GM21381 (cell line): ENCODE measurements at regions not wholly inside any gene's neighbourhood (a gene's known extent, or its start where the extent isn't known, plus 50 kb on each side); places are given as distances from the start of the nearest gene placed in this dataset.
"Not testable (repeated sequence)": the region's sequence is repeated elsewhere in the genome, so short reads cannot be mapped to it uniquely, and the experiment has no call there.

Source experiments
- ATAC-seq: cut with Tn5 transposase; IDR thresholded peaks from one replicate; pipeline ENCODE4 v1.9.1; 2021; ENCODE audit warnings: mild to moderate bottlenecking, moderate library complexity; ENCODE audit not compliant: unreplicated experiment

DNA sequence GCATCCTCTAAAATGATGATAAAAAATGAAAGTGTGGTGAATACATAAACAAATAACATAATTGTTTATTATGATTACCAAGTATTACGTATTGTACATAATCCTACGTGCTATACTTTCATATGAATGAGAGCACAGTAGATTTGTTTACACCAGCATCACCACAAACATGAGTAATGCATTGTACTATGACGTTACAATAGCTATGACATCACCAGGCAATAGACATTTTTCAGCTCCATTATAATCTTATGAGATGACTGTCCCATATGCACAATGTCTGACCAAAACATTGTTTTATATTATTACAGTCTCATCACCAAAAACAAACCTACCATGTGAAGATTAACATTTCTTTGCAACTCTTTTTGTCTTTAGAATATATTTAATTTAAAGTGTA lies 225.7 kb upstream of the TENT5A start:
- no peak for ATAC-seq

DNA sequence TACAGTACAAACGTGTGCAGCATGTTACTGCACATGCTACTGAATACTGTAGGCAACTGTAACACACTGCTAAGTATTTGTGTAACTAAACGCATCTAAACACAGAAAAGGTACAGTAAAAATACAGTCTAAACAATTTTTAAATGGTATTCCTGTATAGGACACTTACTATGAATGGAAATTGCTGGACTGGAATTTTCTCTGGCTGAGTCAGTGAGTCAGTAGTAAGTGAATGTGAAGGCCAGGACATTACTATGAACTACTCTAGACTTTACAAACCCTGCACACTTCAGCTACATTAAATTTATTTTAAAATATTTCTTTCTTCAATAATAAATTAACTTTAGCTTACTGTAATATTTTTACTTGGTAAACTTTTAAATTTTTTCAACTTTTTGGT lies 225.0 kb upstream of the TENT5A start:
- no peak for ATAC-seq

DNA sequence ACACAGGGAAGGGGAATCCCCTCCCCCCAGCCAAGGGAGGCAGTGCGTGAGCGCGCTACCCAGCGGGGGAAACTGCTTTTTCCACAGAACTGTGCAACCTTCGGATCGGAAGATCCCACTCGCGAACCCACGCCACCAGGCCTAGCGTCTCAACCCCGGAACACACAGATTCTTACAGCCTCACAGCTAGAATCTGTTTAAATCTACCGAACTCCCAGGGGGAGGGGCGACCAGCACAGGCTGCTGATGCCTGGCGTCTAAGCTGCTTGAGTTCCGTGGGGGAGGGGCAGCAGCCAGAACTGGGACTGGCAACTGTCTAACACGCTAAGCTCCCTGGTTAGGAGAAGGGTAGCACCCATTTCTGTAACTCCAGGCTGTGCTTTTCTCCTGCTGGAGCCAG lies 217.3 kb upstream of the TENT5A start:
- ATAC-seq = no peak

DNA sequence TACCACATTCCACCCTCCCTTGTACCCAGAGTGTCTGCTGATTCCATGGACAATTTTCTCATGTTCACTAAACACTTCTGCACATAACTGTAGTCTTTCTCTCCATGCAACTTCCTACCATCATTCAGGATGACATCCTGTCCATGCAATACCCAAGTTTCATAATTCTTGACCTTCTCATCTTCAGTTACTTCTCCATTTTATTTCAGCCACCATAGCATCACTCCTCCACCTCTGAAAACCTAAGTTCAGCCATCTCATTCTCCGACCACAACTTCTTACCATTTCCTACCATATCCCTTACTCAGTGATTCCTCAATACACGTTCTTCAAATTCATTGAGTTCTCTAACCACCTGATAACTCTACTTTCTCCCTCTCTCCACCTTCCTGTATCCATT lies 216.5 kb upstream of the TENT5A start:
- no peak for ATAC-seq

DNA sequence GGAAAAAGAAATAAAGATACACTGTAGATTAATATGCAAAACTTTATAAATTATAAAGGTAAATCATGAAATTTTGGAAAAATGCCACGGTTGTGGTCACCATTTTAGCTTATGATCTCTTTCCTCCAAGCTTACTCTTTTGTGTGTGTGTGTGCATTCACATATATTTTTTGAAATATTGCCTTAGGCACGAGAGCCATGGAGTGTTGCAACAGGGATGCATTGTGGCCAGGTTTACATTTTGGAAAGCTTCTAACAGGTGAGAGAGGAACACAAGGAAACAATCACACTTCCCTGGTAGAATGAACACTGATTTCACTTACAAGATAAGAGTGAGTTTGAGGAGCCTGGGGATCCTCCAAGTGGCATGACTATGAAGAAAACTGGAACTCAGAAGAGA lies 214.5 kb upstream of the TENT5A start:
- no peak for ATAC-seq

DNA sequence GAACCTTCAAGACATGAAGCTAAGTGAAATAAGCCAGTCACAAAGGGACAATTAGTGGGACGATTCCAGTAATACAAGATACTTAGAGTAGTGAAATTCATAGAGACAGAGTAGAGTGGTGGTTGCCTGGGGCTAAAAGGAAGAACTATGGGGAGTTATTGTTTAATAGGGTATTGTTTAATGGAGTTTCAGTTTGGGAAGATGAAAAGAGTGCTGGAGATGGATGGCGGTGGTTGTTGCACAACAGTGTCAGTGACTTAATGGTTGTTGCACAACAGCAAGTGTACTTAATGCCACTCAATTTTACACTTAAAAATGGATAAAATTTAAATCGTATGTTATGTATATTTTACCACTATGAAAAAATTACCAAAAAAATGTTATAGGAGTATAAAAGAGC lies 209.7 kb upstream of the TENT5A start:
- ATAC-seq = no peak

DNA sequence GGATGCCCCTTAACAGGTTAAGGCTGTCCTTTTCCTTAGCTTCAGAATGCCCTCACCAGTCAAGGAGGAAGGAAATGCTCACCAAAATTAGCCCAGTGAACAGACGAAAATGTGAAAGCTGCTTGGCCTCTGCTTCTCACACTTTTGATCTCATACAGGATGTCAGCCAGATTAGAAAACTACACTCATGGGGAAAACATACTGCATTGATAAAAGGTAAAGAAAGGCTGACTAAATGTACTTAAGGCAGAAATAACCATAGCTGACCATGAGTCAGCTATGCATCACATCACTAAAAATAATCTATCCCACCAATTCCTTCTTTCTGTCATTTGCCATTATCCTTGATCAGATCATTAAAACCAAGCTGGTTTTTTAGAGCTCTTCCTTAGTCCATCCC lies 198.4 kb upstream of the TENT5A start:
- peak; percentile 80 for ATAC-seq

DNA sequence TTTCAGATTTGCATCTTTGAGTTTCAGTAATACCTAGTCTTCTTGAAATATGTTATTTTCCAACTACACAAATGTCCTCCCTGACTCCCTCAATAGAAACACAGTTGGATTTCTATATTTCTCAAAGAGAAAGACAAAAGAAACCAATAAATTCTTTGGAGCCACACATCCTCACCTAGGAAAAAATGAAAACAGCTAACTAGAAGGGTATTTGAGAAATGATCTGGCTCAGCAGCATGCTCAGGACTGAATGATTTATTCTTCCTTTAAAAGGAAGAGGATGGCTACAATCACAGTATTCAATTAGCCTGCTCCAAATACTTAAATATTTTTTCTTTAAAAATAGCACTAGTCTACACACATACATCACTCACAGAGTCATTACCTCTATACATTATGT lies 196.4 kb upstream of the TENT5A start:
- no peak for ATAC-seq

DNA sequence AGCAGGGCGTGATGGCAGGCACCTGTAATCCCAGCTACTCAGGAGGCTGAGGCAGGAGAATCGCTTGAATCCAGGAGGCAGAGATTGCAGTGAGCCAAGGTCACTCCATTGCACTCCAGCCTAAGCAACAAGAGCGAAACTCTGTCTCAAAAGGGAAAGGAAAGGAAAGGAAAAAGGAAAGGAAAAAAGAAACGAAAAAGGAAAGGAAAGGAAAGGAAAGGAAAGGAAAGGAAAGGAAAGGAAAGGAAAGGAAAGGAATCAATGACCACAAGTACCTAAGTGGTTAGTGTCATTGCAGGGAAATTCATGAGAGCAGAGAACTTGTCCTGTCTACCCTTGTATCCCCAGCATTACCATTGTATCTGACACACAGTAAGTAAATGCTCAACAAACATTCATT lies 195.7 kb upstream of the TENT5A start:
- not testable (repeated sequence) for ATAC-seq

DNA sequence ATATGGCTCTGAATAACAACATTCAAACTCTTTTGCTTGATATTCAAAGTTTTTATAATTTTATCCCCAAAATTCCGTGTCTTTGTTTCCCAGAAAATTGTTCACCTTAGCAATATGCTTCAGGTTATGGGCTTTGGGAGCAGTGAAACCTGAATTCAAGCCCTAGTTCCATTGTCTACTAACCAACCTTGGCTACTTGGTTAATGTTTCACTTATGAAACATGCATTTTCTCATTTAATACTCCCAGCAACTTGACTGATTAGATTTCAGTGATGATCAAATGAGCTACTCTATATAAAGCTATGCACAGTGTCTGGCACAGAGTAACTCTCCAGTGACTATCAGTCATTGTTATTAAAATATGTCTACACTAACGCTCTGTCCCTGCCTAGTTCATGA lies 192.2 kb upstream of the TENT5A start:
- no peak for ATAC-seq

DNA sequence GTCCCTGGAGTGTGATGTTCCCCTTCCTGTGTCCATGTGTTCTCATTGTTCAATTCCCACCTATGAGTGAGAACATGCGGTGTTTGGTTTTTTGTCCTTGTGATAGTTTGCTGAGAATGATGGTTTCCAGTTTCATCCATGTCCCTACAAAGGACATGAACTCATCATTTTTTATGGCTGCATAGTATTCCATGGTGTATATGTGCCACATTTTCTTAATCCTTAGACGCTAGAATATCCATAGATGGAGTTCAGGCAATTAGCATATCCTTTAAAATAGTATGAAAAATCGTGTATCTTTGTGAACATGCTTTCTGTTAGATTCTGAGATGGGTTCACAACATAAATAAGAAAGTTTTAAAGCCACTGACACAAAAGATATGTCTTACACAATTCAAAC lies 190.4 kb upstream of the TENT5A start:
- ATAC-seq = not testable (repeated sequence)

DNA sequence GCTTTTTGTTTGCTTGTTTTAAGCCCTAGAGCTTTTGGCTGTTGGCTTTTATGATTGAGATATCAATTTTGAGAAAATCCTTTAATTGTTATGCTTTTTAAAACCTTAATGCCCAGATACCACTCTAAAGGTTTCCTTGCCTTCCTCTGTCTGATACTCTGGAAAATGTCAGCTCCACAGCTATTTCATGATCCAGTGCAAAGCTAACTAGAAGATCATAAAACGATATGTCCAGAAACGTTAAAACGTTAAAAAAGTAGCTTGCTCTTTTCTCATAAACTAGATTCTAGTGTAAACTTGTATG lies 189.5 kb upstream of the TENT5A start:
- ATAC-seq = no peak

DNA sequence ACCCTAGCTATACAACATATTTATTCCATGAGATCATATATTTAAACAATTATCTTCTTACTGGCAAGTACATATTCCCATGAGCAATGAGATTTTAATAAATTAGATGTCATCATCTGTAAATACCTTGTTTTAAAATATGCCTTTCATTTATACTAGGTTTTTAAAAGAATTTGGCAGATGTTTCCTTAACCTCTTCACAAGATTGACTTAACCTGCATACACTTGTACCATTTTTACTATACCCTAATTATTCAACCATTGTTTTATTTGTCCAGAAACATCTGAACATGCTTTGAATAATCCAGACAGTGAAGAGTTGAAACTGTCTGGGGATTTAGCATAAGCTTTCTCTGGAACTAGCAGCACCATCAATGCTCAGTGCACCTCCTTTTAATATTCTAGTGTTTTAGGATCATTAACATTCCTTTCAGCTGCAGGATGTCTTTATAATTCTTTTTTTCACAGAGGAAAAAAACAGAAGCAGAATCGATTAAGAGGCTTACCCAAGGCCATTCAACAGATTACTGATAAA lies 188.0 kb upstream of the TENT5A start:
- no peak for ATAC-seq

DNA sequence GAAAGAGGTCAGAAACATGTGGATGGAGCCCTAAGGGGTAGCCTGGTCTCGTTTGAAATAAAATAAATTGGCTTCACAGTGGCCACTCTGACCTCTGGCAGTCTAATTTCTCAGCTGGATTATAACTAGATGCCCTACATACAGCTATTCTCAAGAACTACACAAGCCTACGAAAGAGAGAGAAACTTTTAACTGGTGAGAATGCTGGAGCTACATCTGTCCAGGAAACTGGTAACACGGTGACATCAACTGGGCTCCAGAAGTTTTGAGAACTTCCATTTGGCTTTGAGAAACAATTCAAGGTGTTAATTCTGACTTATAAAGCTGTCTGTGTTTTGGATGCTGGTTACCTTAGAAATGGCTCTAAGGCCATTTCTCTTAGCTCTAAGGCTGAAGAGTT lies 187.3 kb upstream of the TENT5A start:
- ATAC-seq = no peak

DNA sequence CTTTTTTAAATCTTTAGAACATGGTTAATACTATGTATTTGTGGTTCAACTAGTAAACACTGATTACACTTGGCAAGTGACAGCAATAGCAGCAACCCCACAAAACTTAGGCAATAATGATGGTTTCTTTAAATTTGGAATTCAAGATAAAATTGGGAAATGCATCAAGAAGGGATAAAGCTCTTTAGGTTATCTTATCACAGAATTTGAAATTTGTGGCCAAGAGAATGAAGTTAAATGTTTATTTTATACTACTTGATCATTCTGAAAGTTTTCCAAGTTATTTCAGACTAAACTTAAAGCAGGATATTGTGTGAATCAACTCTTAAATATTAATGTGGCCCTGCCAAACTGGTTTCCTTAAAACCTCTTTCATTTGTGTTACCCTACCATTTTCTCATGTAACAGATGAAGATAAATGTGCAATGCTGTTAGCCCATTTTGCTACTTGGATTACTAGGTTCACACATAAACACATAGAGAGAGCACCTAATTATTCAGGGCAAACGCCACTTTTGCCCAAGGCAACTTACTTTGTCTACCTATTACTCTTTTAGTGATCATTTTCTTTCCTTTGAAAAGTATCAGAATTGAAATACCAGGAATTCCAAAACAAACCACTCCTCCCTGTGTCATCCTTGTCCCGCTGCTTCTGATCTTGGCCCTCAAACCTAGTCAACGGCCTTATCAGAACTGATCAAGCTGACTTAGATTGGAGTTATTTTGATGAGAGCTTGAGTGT lies 186.7 kb upstream of the TENT5A start:
- no peak for ATAC-seq

DNA sequence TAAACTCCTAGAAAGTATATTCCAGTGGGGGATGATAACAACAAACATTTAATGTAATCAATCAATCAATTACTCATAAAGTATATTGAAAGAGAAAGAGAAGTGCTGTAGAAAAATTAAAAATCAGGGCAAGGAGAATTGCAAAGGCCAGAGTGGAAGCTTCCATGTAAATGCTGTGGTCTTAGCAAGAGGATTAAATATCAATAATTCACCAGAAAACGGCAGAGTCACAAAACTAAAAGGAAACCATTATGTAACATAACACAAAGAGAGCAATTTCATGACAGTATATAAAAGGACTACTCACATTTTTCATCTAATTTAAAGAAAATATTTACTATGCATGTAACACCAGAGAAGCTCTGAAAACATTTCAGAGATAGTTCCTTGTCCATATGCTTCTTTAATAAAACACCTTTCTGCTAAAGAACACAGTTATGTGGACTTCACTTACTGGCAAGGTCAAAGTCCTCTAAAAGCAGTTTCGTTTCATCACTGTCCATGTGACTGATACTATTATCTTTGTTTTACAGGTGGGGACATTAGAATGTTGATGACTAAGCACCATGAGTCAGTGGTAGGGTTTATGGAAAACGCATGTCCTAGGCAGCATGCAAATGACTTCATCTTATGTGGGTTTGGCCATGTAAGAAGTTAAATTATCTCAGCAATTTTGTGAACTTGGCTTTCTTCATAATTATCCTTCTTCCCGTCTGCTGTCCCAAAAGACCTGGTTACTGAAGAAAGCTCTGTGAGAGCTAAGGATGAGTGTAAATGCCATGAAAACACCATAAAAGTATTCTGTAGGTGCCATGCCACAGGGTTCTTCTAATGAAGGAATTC lies 185.8 kb upstream of the TENT5A start:
- peak; percentile 71 for ATAC-seq

DNA sequence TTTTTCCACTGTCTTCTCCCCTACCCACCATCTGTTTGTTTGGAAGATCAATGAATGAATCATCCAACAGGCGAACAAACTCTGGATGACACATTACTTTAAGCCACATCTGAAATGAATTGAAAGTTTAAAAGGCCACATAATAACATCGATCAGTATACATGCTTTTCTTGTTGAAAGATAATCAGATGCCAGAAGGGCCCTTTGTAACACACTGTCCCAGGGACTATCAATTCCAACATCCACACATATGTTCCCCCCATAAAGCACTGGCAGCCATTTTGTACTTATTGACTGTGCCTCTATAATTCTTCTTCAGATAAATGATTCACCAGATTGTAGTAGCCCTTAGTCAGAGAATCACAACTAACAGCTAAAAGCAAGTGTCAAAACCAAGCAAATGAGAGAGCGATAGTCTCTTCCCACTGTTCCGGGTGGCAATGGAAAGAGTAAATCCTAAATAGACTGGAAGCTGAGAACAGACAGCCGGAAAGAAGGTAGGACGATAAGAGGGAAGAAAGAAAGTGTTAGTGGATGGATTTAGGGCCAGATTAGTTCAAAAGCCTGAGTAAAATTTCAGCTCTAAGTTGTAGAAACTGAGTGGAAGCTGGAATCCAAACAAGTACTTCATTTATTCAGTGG lies 184.9 kb upstream of the TENT5A start:
- no peak for ATAC-seq

DNA sequence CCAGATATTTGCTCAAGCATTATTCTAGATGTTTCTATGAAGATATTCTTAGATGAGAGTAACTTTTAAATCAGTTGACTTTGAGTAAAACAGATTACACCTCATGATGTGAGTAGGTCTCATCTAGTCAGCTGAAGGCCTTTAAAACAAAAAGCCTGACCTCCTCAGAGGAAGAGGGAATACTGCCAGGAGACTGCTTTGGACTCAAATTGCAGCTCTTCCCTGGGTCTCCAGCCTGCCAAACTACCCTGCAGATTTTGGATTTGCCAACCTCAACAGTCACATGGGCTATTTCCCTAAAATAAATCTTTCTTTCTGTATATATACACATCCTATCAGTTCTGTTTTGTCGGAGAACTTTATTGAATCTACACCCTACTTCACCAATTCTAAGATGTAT lies 182.5 kb upstream of the TENT5A start:
- ATAC-seq = no peak

DNA sequence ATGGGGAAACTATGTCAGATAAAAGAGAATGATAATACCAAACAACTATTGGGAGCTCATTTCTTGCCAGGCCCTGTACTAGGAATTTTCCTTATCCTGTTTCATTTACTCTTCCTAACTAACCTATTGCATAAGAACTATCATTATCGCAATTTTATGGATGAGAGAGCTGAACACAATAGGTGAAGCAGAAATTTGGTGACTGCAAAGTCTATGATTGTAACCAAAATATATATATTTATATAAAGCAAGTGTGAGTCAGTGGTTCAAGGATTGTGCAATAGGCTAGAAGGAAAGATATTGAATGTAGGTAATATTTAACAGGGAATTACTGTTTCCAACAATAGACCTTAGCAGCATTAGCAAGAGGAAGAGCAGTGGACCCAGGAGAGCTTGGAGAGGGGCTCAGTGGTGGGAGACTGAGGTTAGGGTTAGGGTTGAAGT lies 181.1 kb upstream of the TENT5A start:
- no peak for ATAC-seq

DNA sequence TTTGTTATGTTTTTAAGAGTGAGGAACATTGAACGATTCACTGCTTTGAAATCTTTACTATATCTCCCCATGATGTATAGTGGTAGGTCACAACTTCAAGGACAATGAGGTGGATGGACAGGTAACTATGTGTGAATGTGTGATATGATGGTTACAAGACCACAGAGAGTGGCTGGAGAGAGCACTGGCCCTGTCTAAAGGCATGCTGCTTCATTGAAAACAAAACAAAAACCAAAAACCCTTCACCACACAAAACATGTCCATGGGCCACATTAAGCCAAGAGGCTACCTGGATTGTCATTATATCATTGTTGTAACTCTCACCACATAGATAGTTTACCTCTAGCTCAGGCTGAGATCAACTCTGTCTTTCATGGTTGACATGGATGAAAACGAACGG lies 180.6 kb upstream of the TENT5A start:
- ATAC-seq = peak; percentile 54

DNA sequence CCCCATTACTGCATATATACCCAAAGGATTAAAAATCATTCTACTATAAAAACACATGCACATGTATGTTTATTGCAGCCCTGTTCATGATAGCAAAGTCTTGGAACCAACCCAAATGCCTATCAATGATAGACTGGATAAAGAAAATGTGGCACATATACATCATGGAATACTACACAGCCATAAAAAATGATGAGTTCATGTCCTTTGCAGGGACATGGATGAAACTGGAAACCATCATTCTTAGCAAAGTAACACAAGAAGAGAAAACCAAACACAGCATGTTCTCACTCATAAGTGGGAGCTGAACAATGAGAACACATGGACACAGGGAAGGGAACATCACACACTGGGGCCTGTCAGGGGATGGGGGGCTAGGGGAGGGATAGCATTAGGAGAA lies 180.0 kb upstream of the TENT5A start:
- not testable (repeated sequence) for ATAC-seq

DNA sequence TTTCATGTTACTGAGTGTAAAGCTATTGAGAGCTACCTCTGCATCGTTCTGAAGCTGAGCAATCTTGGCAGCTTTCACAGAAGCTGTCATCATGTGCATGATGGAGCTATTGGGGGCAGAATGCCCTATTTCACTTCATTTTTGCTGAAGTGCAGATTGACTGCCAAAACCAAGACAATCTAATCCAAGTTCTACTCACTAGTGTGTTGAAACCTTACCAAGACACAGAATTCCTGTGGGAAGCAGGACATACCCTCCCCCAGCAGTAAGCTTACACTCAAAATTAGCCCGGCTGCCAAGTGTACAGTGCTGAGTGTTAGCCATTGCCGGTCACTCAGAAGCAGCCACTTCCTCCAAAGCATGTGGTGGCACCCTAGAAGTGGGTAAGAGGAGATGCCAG lies 177.3 kb upstream of the TENT5A start:
- ATAC-seq = no peak
